GM19455 (cell line): ENCODE measurements at regions not wholly inside any gene's neighbourhood (a gene's known extent, or its start where the extent isn't known, plus 50 kb on each side); places are given as distances from the start of the nearest gene placed in this dataset.

Experiments
- ATAC-seq: cut with Tn5 transposase; IDR thresholded peaks from one replicate; pipeline ENCODE4 v1.9.1; 2021; ENCODE audit not compliant: unreplicated experiment

- ATAC-seq = no peak
Measured at GRCh38 chr18:76578571-76579300, 83.7 kb upstream of the ZNF516 start.

- ATAC-seq = no peak
Measured at GRCh38 chr18:76573325-76574025, 78.4 kb upstream of the ZNF516 start.

- ATAC-seq = no peak
Measured at GRCh38 chr18:76572518-76573247, 77.6 kb upstream of the ZNF516 start.

- ATAC-seq = no peak
Measured at GRCh38 chr18:76571689-76572088, 76.6 kb upstream of the ZNF516 start.

- no peak for ATAC-seq
Measured at GRCh38 chr18:76570856-76571255, 75.8 kb upstream of the ZNF516 start.

- ATAC-seq = no peak
Measured at GRCh38 chr18:76569644-76570419, 74.8 kb upstream of the ZNF516 start.

GRCh38 chr18:76568731-76569130 lies 73.7 kb upstream of the ZNF516 start:
- no peak for ATAC-seq

GRCh38 chr18:76567835-76568445 lies 72.9 kb upstream of the ZNF516 start:
- no peak for ATAC-seq

- ATAC-seq = no peak
Measured at GRCh38 chr18:76566987-76567386, 71.9 kb upstream of the ZNF516 start.

- no peak for ATAC-seq
Measured at GRCh38 chr18:76565238-76566173, 70.5 kb upstream of the ZNF516 start.

GRCh38 chr18:76564655-76565237 lies 69.7 kb upstream of the ZNF516 start:
- no peak for ATAC-seq

- no peak for ATAC-seq
Measured at GRCh38 chr18:76564117-76564516, 69.1 kb upstream of the ZNF516 start.

- ATAC-seq = no peak
Measured at GRCh38 chr18:76562286-76563122, 67.5 kb upstream of the ZNF516 start.

GRCh38 chr18:76558881-76559667 lies 64.0 kb upstream of the ZNF516 start:
- no peak for ATAC-seq

GRCh38 chr18:76557026-76557575 lies 62.1 kb upstream of the ZNF516 start:
- ATAC-seq = no peak

GRCh38 chr18:76554547-76555222 lies 59.6 kb upstream of the ZNF516 start:
- no peak for ATAC-seq
